GM12891 (cell line): ENCODE measurements at regions not wholly inside any gene's neighbourhood (a gene's known extent, or its start where the extent isn't known, plus 50 kb on each side); places are given as distances from the start of the nearest gene placed in this dataset.

Experiments
- POLR2A ChIP-seq: IDR thresholded peaks from 2 replicates; pipeline ENCODE4 v1.6.1; 2011; ENCODE audit warnings: low read depth, low read length, control low read depth
- POLR2AphosphoS5 ChIP-seq: IDR thresholded peaks from 2 replicates; pipeline ENCODE4 v1.6.1; 2011; ENCODE audit warnings: low read depth, low read length, control low read depth
- POU2F2 ChIP-seq: IDR thresholded peaks from 2 replicates; pipeline ENCODE4 v1.6.1; 2011; ENCODE audit warnings: low read depth, mild to moderate bottlenecking, control low read depth, low read length, moderate library complexity
- SPI1 ChIP-seq: IDR thresholded peaks from 2 replicates; pipeline ENCODE4 v1.6.1; 2011; ENCODE audit warnings: low read depth, low read length, control low read depth
- TAF1 ChIP-seq: IDR thresholded peaks from 2 replicates; pipeline ENCODE4 v1.6.1; 2011; ENCODE audit warnings: low read depth, low read length, control low read depth

- TF ChIP-seq POLR2A = no peak
- TF ChIP-seq POLR2AphosphoS5 = no peak
- TF ChIP-seq TAF1 = no peak
- no peak for TF ChIP-seq SPI1
- no peak for TF ChIP-seq POU2F2
Observed at GRCh38 chr4:180486342-180486741, 1756.9 kb upstream of the TENM3 start.
